CMK (cell line): ENCODE measurements at regions not wholly inside any gene's neighbourhood (a gene's known extent, or its start where the extent isn't known, plus 50 kb on each side); places are given as distances from the start of the nearest gene placed in this dataset.
A peak's percentile ranks its signal among the peaks of the same experiment; 100 is the strongest.
"Not testable (repeated sequence)": the region's sequence is repeated elsewhere in the genome, so short reads cannot be mapped to it uniquely, and the experiment has no call there.

Source experiments
- DNase-seq: peaks from one replicate; pipeline ENCODE4 v3.0.0-alpha.2; 2010; ENCODE audit warnings: low read depth

- DNase-seq = no peak
These were observed 300.0 kb upstream of the ALG10B start for GRCh38 chr12:38016602-38017001.

- no peak for DNase-seq
These were observed 290.7 kb upstream of the ALG10B start for GRCh38 chr12:38025916-38026315.

- no peak for DNase-seq
These were observed 263.5 kb upstream of the ALG10B start for GRCh38 chr12:38053113-38053512.

GRCh38 chr12:38053655-38054464 lies 262.7 kb upstream of the ALG10B start:
- no peak for DNase-seq

- DNase-seq = no peak
These were observed 259.6 kb upstream of the ALG10B start for GRCh38 chr12:38056701-38057689.

- no peak for DNase-seq
These were observed 216.9 kb upstream of the ALG10B start for GRCh38 chr12:38099686-38100085.

- no peak for DNase-seq
These were observed 214.8 kb upstream of the ALG10B start for GRCh38 chr12:38101753-38102152.

GRCh38 chr12:38102197-38102596 lies 214.4 kb upstream of the ALG10B start:
- DNase-seq = no peak

- no peak for DNase-seq
These were observed 206.4 kb upstream of the ALG10B start for GRCh38 chr12:38110026-38110699.

- no peak for DNase-seq
These were observed 202.6 kb upstream of the ALG10B start for GRCh38 chr12:38113991-38114390.

- no peak for DNase-seq
These were observed 199.6 kb upstream of the ALG10B start for GRCh38 chr12:38116968-38117367.

- DNase-seq = no peak
These were observed 197.9 kb upstream of the ALG10B start for GRCh38 chr12:38118632-38119031.

- DNase-seq = no peak
These were observed 196.1 kb upstream of the ALG10B start for GRCh38 chr12:38120438-38120837.

GRCh38 chr12:38123028-38123427 lies 193.5 kb upstream of the ALG10B start:
- not testable (repeated sequence) for DNase-seq

GRCh38 chr12:38123566-38124246 lies 192.9 kb upstream of the ALG10B start:
- no peak for DNase-seq

- no peak for DNase-seq
These were observed 192.1 kb upstream of the ALG10B start for GRCh38 chr12:38124247-38125012.

GRCh38 chr12:38132139-38132538 lies 184.4 kb upstream of the ALG10B start:
- DNase-seq = no peak

- no peak for DNase-seq
These were observed 179.3 kb upstream of the ALG10B start for GRCh38 chr12:38137287-38137686.

- no peak for DNase-seq
These were observed 178.9 kb upstream of the ALG10B start for GRCh38 chr12:38137716-38138115.

- peak; percentile 30 for DNase-seq
These were observed 178.1 kb upstream of the ALG10B start for GRCh38 chr12:38138225-38139221.
